Endothelial cell of umbilical vein (primary cell): ENCODE measurements at regions not wholly inside any gene's neighbourhood (a gene's known extent, or its start where the extent isn't known, plus 50 kb on each side); places are given as distances from the start of the nearest gene placed in this dataset.

Experiments used
- BruUV-seq: library from RNA; stranded (reverse); fragments of 400-500 nt; replicated peaks from 2 replicates; lab custom pipeline; 2021; lab: Mats Ljungman, UMichigan
- CTCF ChIA-PET: fragments of 300-600, 350-600 bp; sonication (Branson Sonifier 250); formaldehyde crosslinking; loops from one replicate; lab custom pipeline; 2021; ENCODE audit warnings: antibody characterized with exemption, inconsistent platforms; lab: Charles Lee
- POLR2A ChIA-PET: fragments of 300-600, 350-600 bp; sonication (Branson Sonifier 250); formaldehyde crosslinking; loops from one replicate; lab custom pipeline; 2021; ENCODE audit warnings: antibody characterized with exemption, inconsistent platforms; lab: Charles Lee
- DNase-seq: peaks from one replicate; pipeline ENCODE4 v3.0.0-alpha.2; 2011; ENCODE audit warnings: low read depth, low spot score
- FAIRE-seq: peaks from 2 replicates; lab custom pipeline; 2011; peaks lifted over from hg19 to GRCh38; lab: Jason Lieb, UNC
- H2AFZ ChIP-seq: 2 replicates; pipeline ENCODE4 v1.6.0; 2012; ENCODE audit warnings: low read depth, low read length, control low read depth, inconsistent platforms
- H3K27ac ChIP-seq: 2 replicates; pipeline ENCODE4 v1.5.1; 2011; ENCODE audit warnings: low read depth, mild to moderate bottlenecking, control low read depth, low read length, moderate library complexity; ENCODE audit not compliant: insufficient read depth
- H3K27me3 ChIP-seq, 2 experiments: 2 replicates each; pipeline versions ENCODE4 v1.6.0 to v1.6.1; 2011; ENCODE audit warnings: low read length in 2 of 2, mixed read lengths in 1 of 2; ENCODE audit not compliant: control insufficient read depth in 2 of 2, insufficient read depth in 2 of 2
- H3K36me3 ChIP-seq, 2 experiments: 2 replicates in 1 of 2; 3 replicates in 1 of 2; pipeline ENCODE4 v1.5.1; 2011; ENCODE audit warnings: low read length in 2 of 2, mild to moderate bottlenecking in 1 of 2, moderate library complexity in 1 of 2; ENCODE audit not compliant: control insufficient read depth in 2 of 2, insufficient read depth in 2 of 2; ENCODE audit errors: extremely low read depth in 1 of 2
- H3K4me1 ChIP-seq: 3 replicates; pipeline ENCODE4 v1.5.1; 2011; ENCODE audit warnings: mild to moderate bottlenecking, low read length; ENCODE audit not compliant: control insufficient read depth, insufficient read depth; ENCODE audit errors: extremely low read depth
- H3K4me2 ChIP-seq: 2 replicates; pipeline ENCODE4 v1.6.1; 2011; ENCODE audit warnings: low read length, control low read depth, mixed read lengths; ENCODE audit not compliant: insufficient read depth
- H3K4me3 ChIP-seq, 3 experiments: fragments of 200-600 bp in 1 of 3; sonication (generic), shearing (Covaris generic) in 1 of 3; replicated peaks in 1 of 3; 2 replicates each; pipeline ENCODE4 v1.5.1; 2011 to 2016; ENCODE audit warnings: control low read depth in 3 of 3, low read length in 3 of 3, mild to moderate bottlenecking in 2 of 3, inconsistent platforms in 1 of 3, low read depth in 1 of 3, moderate library complexity in 1 of 3; ENCODE audit not compliant: insufficient read depth in 1 of 3
- H3K79me2 ChIP-seq: 2 replicates; pipeline ENCODE4 v1.6.0; 2012; ENCODE audit warnings: low read length, inconsistent platforms; ENCODE audit not compliant: control insufficient read depth, insufficient read depth
- H3K9ac ChIP-seq: replicated peaks from 2 replicates; pipeline ENCODE3; 2011; ENCODE audit warnings: low read length, control low read depth; ENCODE audit not compliant: insufficient read depth; ENCODE audit errors: extremely low read depth
- H3K9me1 ChIP-seq: replicated peaks from 3 replicates; pipeline ENCODE4 v1.6.0; 2011; ENCODE audit warnings: mild to moderate bottlenecking, low read length; ENCODE audit not compliant: control insufficient read depth, insufficient read depth; ENCODE audit errors: extremely low read depth
- H3K9me3 ChIP-seq: replicated peaks from 2 replicates; pipeline ENCODE4 v1.5.1; 2012; ENCODE audit warnings: low read length, inconsistent platforms; ENCODE audit not compliant: control insufficient read depth, insufficient read depth
- H4K20me1 ChIP-seq: replicated peaks from 2 replicates; pipeline ENCODE3; 2011; ENCODE audit warnings: mild to moderate bottlenecking, low read length; ENCODE audit not compliant: control insufficient read depth, insufficient read depth; ENCODE audit errors: extremely low read depth
- CTCF ChIP-seq, 2 donors: IDR thresholded peaks; 1 replicate in 1 of 2; 2 replicates in 1 of 2; pipeline ENCODE4 v1.5.1; 2011; ENCODE audit warnings: low read length in 2 of 2, mild to moderate bottlenecking in 2 of 2, moderate library complexity in 2 of 2, control low read depth in 1 of 2, inconsistent platforms in 1 of 2, low read depth in 1 of 2; ENCODE audit not compliant: insufficient read depth in 1 of 2; ENCODE audit errors: extremely low read depth in 1 of 2
- EZH2 ChIP-seq: IDR thresholded peaks from 2 replicates; pipeline ENCODE4 v1.6.1; 2012; ENCODE audit warnings: borderline replicate concordance, low read depth, mild to moderate bottlenecking, moderate library complexity, low read length, inconsistent platforms; ENCODE audit not compliant: severe bottlenecking
- FOS ChIP-seq: IDR thresholded peaks from 2 replicates; pipeline ENCODE4 v1.6.1; 2011; ENCODE audit warnings: mild to moderate bottlenecking, low read length, moderate library complexity, borderline replicate concordance; ENCODE audit not compliant: insufficient read depth
- GATA2 ChIP-seq: IDR thresholded peaks from 2 replicates; pipeline ENCODE4 v1.7.0; 2011; ENCODE audit warnings: low read depth, mild to moderate bottlenecking, moderate library complexity, mixed read lengths, low read length; ENCODE audit not compliant: insufficient read length, insufficient read depth
- JUN ChIP-seq: IDR thresholded peaks from 2 replicates; pipeline ENCODE4 v1.6.1; 2011; ENCODE audit warnings: borderline replicate concordance, low read depth; ENCODE audit not compliant: insufficient read length, insufficient read depth
- MAX ChIP-seq: IDR thresholded peaks from 2 replicates; pipeline ENCODE4 v1.6.1; 2011; ENCODE audit not compliant: insufficient read depth, insufficient read length
- MYC ChIP-seq: IDR thresholded peaks from one replicate; pipeline ENCODE4 v1.6.1; 2011; ENCODE audit warnings: mild to moderate bottlenecking, low read depth, low read length
- POLR2A ChIP-seq: IDR thresholded peaks from 2 replicates; pipeline ENCODE4 v1.6.1; 2012; ENCODE audit warnings: low read depth, mild to moderate bottlenecking, control low read depth, low read length
- POLR2AphosphoS5 ChIP-seq: IDR thresholded peaks from 2 replicates; pipeline ENCODE4 v1.6.1; 2012; ENCODE audit warnings: low read depth, mild to moderate bottlenecking, control low read depth, low read length, moderate library complexity; ENCODE audit not compliant: insufficient read depth
- dilution Hi-C: fragments of 300-500 bp; cut with MboI; formaldehyde crosslinking; loops from one replicate; pipeline ENCODE4 v1.15.0; 2019; ENCODE audit warnings: low sequenced_read_pairs; ENCODE audit not compliant: extremely low pct_ligation_motif_present
- intact Hi-C: fragments of 100-400 bp; cut with micrococcal nuclease; formaldehyde crosslinking; loops from one replicate; pipeline ENCODE4 v1.10.0; 2022

DNA sequence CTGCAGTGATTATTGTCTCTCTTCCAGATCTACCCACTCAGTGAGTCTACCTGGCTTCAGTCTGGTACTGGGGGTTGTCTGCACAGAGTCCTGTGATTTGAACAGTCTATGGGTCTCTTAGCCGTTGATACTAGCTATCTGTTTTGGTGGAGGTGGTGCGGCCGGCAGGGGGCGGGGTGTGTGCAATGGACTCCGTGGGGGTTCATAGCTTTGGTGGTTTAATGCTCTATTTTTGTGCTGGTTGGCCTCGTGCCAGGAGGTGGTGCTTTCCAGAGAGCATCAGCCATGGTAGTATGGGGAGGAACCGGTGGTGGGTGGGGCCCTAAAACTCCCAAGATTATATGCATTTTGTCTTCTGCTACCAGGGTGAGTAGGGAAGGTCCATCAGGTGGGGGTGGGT, 1120.1 kb upstream of the FAM98A start:
- Histone ChIP-seq H3K36me3 (no peaks in the 10 kb centered on the region), H2AFZ (no peak overlapping the region), H3K79me2 (no peaks in the 10 kb centered on the region), H4K20me1 (no peaks in the 10 kb centered on the region), H3K4me2 (no peak overlapping the region), H3K9ac (no peak overlapping the region), H3K9me1 (no peaks in the 10 kb centered on the region), H3K27ac (no peak overlapping the region), H3K27me3 (no peaks in the 10 kb centered on the region), H3K9me3 (no peaks in the 10 kb centered on the region), H3K4me3 (no peak overlapping the region), H3K4me1 (no peaks in the 10 kb centered on the region)
- FAIRE-seq (no peak), DNase-seq (no peak)
- intact Hi-C loops (no loop called here), dilution Hi-C loops (no loop called here)
- TF ChIP-seq JUN: no peak
- TF ChIP-seq CTCF (IDR thresholded peaks at IDR 0.05; ENCODE audit: extremely low read depth in 1 of 2, insufficient read depth in 1 of 2, low read depth in 1 of 2, low read length in 2 of 2): no peak
- no peak for TF ChIP-seq GATA2
- TF ChIP-seq POLR2AphosphoS5: no peak
- no peak for TF ChIP-seq MYC
- TF ChIP-seq MAX: no peak
- TF ChIP-seq POLR2A: no peak
- TF ChIP-seq EZH2: no peak
- no peak for TF ChIP-seq FOS
- POLR2A ChIA-PET: no interaction called here
- CTCF ChIA-PET: no interaction called here
- no TSS peak for BruUV-seq
